ENCODE measurements at regions not wholly inside any gene's neighbourhood (a gene's known extent, or its start where the extent isn't known, plus 50 kb on each side); places are given as distances from the start of the nearest gene placed in this dataset.

DNA sequence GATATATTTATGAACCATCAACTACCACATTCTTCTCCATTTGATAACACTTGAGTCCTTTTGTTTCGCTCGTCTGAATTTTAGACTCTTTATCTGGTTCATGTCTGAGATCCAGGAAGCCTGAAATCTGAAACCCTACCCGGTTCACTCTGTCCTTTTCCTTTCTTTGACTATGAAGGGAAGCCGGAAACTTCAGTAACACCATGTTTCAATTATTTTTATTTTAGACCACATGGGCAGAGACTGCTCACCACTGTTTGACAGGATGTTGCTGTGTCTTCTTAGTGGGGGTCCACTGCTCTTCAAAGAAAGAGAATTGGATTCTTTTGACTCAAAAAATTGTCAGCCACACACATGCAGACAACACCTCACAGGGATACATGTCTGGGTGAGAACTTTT, 331.9 kb upstream of the FLRT2 start:
- TF ChIP-seq, protein P1, sequence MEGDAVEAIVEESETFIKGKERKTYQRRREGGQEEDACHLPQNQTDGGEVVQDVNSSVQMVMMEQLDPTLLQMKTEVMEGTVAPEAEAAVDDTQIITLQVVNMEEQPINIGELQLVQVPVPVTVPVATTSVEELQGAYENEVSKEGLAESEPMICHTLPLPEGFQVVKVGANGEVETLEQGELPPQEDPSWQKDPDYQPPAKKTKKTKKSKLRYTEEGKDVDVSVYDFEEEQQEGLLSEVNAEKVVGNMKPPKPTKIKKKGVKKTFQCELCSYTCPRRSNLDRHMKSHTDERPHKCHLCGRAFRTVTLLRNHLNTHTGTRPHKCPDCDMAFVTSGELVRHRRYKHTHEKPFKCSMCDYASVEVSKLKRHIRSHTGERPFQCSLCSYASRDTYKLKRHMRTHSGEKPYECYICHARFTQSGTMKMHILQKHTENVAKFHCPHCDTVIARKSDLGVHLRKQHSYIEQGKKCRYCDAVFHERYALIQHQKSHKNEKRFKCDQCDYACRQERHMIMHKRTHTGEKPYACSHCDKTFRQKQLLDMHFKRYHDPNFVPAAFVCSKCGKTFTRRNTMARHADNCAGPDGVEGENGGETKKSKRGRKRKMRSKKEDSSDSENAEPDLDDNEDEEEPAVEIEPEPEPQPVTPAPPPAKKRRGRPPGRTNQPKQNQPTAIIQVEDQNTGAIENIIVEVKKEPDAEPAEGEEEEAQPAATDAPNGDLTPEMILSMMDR (IDR thresholded peaks at IDR 0.05) = no peak
- no peak for TF ChIP-seq POLR2A (IDR thresholded peaks at IDR 0.05)
